ENCODE measurements at regions not wholly inside any gene's neighbourhood (a gene's known extent, or its start where the extent isn't known, plus 50 kb on each side); places are given as distances from the start of the nearest gene placed in this dataset.

DNA sequence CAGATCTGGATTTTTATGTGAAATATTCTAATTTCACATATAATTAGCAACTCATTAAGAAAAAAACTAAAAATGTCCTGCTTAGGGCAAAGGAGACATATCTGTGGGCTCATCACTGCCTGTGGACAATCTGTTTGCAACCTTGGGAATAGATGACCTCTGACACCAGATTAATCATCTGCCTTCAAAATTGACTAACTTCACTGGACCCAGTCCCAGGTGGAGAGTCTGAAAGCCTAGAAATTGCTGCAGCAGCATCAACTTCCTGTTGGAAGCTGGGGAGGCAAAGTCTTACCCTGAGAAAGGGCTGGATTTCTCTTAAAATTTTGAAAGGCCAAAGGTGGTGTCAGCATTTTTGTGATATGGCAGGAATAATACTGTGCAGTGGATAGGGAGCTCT is 76.3 kb upstream of the TNC start:
- Histone ChIP-seq H3K9me3 (replicated peaks; ENCODE audit: control insufficient read depth, low read depth, low read length) (peaks cover 3% of the 10 kb centered on the region), H3K36me3 (ENCODE audit: control insufficient read depth, insufficient read depth, low read length) (no peaks in the 10 kb centered on the region), H3K4me3 (ENCODE audit: low read length) (no peak overlapping the region), H3K4me1 (ENCODE audit: control insufficient read depth, insufficient read depth, low read length) (peaks cover 18% of the 10 kb centered on the region), H3K27me3 (ENCODE audit: control insufficient read depth, insufficient read depth, low read length) (no peaks in the 10 kb centered on the region), H3K27ac (ENCODE audit: low read length) (no peak overlapping the region)
- no peak for DNase-seq

DNA sequence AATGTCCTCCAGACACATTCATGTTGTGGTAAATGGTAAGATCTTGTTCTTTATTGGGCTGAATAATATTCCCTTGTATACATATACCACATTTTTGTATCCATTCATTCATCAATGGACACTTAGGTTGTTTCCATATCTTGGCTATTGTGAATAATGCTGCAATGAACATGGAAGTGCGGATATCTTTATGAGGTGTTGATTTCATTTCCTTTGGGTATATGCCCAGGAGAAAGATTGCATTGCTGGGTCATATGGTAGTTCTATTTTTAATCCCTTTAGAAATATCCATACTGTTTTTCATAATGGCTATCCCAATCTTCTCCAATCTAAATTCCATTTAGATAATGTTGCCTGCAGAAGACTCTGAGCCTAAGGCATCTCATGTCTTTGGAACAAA is 78.0 kb upstream of the TNC start:
- no peaks in the 10 kb centered on the region for H3K36me3 ChIP-seq (ENCODE audit: control insufficient read depth, insufficient read depth, low read length)
- no peak for DNase-seq
- WGBS (ENCODE audit: insufficient coverage): no CpG with 5 or more reads among the region's 1 CpG
- H3K9me3 ChIP-seq (replicated peaks; ENCODE audit: control insufficient read depth, low read depth, low read length): peaks cover under 1% of the 10 kb centered on the region
- H3K4me3 ChIP-seq (ENCODE audit: low read length): no peak overlapping the region
- H3K27me3 ChIP-seq (ENCODE audit: control insufficient read depth, insufficient read depth, low read length): no peaks in the 10 kb centered on the region
- no peak overlapping the region for H3K27ac ChIP-seq (ENCODE audit: low read length)
- peaks cover 18% of the 10 kb centered on the region for H3K4me1 ChIP-seq (ENCODE audit: control insufficient read depth, insufficient read depth, low read length)

DNA sequence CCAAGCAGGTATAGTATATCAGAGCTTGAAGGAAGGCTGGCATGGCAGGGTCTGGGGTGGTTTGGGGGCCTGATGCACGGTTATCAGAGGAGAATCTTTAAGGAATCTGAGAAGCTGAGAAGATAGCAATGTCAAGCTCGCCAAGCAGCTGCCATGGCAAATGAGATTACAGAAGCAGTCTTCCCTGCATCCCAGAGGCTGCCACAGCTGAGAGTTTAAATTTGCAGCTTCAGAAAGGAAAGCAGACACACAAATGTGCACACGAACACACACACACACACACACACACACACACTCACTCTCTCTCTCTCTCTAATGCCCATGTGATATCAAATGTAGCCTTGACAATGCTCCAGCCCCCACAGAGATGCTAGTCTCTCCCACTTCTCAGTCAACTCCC is 79.0 kb upstream of the TNC start:
- H3K9me3 ChIP-seq (replicated peaks; ENCODE audit: control insufficient read depth, low read depth, low read length): no peaks in the 10 kb centered on the region
- peaks cover 15% of the 10 kb centered on the region for H3K4me1 ChIP-seq (ENCODE audit: control insufficient read depth, insufficient read depth, low read length)
- no peak overlapping the region for H3K27ac ChIP-seq (ENCODE audit: low read length)
- peak; percentile 39 for DNase-seq
- 73% methylated on average over 2 of the region's 3 CpGs for WGBS (ENCODE audit: insufficient coverage)
- H3K36me3 ChIP-seq (ENCODE audit: control insufficient read depth, insufficient read depth, low read length): no peaks in the 10 kb centered on the region
- H3K27me3 ChIP-seq (ENCODE audit: control insufficient read depth, insufficient read depth, low read length): no peaks in the 10 kb centered on the region
- no peak overlapping the region for H3K4me3 ChIP-seq (ENCODE audit: low read length)

DNA sequence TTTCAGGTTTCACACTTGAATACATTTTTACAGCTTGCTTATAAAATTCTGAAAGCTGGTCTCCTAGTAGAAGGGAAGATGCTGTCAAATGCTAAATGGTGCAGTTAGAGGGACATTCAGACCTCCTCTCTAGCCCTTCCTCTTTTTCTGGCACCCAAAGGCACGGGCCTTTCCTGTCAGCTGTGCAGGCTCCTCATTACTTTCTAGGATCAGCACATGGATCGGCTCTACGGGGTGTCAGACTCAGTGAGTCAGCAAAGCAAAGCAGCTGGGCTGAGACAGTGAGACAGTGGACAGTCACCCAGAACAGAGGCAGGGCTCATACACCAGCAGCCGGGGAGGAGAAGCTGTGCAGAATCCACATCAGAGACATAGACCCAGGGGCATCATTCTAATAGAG is 80.0 kb upstream of the TNC start:
- H3K36me3 ChIP-seq (ENCODE audit: control insufficient read depth, insufficient read depth, low read length): no peaks in the 10 kb centered on the region
- peaks cover 16% of the 10 kb centered on the region for H3K4me1 ChIP-seq (ENCODE audit: control insufficient read depth, insufficient read depth, low read length)
- WGBS (ENCODE audit: insufficient coverage): 18% methylated on average over 2 of the region's 4 CpGs
- DNase-seq: peak; percentile 81
- H3K9me3 ChIP-seq (replicated peaks; ENCODE audit: control insufficient read depth, low read depth, low read length): no peaks in the 10 kb centered on the region
- H3K27ac ChIP-seq (ENCODE audit: low read length): no peak overlapping the region
- no peaks in the 10 kb centered on the region for H3K27me3 ChIP-seq (ENCODE audit: control insufficient read depth, insufficient read depth, low read length)
- no peak overlapping the region for H3K4me3 ChIP-seq (ENCODE audit: low read length)

DNA sequence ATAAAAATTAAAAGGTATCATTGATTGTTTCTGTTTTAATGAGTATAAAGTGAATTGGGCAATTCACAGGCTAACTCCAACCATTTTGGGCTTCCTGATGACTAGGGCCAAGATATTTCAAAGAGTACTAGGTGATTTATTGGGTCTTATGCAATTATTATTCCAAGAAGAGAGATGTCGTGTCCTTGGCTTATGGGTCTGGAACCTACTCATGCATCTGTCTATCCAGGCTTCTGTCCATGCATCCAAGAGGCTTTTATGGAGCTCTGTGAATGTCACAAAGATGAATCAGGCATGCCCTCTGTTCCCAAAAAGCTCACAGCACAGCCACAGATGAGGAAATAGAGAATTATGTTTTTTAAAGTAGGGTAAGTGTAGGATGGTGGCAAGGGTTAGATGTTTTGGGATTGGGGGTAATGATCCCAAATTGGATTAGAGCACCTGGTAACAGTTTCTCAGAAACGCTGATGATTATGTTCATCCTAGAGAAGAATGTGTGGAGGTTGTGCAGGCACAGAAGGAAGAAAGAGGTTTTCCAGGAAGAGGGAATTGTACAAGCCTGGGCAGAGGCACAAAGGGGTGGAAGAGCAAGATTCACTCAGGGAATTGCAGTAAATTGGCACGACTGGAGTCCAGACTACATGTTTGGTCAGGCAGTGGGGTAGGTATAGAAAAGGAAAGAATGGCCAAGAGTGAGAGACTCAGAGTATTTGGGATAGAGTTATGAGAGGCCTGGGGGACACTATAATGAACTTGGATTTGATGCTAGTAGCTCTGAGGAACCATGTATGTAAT is 83.0 kb upstream of the TNC start:
- Histone ChIP-seq H3K27ac (ENCODE audit: low read length) (no peak overlapping the region), H3K4me3 (ENCODE audit: low read length) (no peak overlapping the region), H3K4me1 (ENCODE audit: control insufficient read depth, insufficient read depth, low read length) (peaks cover 19% of the 10 kb centered on the region), H3K36me3 (ENCODE audit: control insufficient read depth, insufficient read depth, low read length) (no peaks in the 10 kb centered on the region), H3K27me3 (ENCODE audit: control insufficient read depth, insufficient read depth, low read length) (no peaks in the 10 kb centered on the region), H3K9me3 (replicated peaks; ENCODE audit: control insufficient read depth, low read depth, low read length) (no peaks in the 10 kb centered on the region)
- 38% methylated on average over 2 of the region's 3 CpGs for WGBS (ENCODE audit: insufficient coverage)
- no peak for DNase-seq

DNA sequence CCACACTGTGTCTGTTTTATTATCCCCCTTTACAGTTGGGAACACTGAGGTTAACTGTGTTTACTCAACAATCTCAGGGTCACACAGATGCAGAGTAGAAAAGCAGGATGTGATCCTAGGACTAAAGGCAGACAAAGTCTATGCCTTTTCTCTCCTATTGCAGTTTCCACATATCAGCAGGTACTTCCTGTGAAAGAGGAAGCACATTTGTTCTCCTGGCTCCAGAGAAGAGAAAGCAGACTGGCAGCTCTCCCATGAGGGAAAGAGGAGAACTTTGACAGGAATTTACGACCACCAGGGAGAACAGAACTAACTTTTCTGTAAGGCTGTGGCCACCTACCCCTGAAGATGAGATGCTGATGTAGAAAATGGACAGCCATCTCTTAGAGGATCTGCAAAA is 84.2 kb upstream of the TNC start:
- no CpG with 5 or more reads among the region's 1 CpG for WGBS (ENCODE audit: insufficient coverage)
- no peak overlapping the region for H3K27ac ChIP-seq (ENCODE audit: low read length)
- H3K27me3 ChIP-seq (ENCODE audit: control insufficient read depth, insufficient read depth, low read length): no peaks in the 10 kb centered on the region
- no peaks in the 10 kb centered on the region for H3K9me3 ChIP-seq (replicated peaks; ENCODE audit: control insufficient read depth, low read depth, low read length)
- no peaks in the 10 kb centered on the region for H3K36me3 ChIP-seq (ENCODE audit: control insufficient read depth, insufficient read depth, low read length)
- no peak overlapping the region for H3K4me3 ChIP-seq (ENCODE audit: low read length)
- DNase-seq: no peak
- H3K4me1 ChIP-seq (ENCODE audit: control insufficient read depth, insufficient read depth, low read length): peaks cover 13% of the 10 kb centered on the region

DNA sequence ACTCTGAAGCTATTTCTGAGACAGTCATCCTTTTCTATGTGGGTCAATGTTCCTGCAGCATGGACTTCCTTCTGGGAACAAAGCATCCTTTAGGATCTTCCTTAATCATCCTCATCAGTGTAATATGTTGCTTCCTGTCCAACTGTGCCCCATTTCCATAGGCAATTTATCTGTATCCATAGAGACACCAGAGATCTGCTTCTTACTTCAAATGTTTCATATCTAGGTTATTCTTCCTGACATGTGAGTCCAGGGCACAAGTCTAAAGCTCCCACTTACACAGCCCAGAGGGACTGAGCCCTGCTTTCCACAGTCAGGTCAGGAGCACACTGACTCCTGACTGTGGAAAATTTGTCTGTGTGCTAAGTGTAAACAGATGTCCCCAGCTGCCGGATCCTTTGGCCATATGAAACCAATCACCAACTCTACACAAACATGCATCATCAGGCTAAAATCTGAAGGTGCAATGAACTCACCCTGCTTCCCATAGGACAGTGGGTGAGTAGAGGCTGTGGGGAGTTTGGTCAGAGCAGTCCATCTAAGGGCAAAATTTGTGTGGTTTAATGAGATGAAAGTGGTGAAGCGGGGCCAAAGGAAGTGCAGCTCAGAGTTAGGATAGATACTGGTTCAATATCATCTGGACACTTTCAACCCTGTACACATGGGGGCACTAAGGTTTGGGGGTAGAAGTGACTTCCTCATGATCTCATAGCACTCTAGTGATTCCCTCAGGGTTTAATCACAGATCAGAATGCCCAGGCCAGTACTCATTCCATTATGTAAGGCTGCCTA is 85.2 kb upstream of the TNC start:
- peak; percentile 80 for DNase-seq
- no peaks in the 10 kb centered on the region for H3K36me3 ChIP-seq (ENCODE audit: control insufficient read depth, insufficient read depth, low read length)
- no peaks in the 10 kb centered on the region for H3K27me3 ChIP-seq (ENCODE audit: control insufficient read depth, insufficient read depth, low read length)
- no peak overlapping the region for H3K4me3 ChIP-seq (ENCODE audit: low read length)
- H3K9me3 ChIP-seq (replicated peaks; ENCODE audit: control insufficient read depth, low read depth, low read length): no peaks in the 10 kb centered on the region
- no CpG with 5 or more reads among the region's 2 CpGs for WGBS (ENCODE audit: insufficient coverage)
- peaks cover 11% of the 10 kb centered on the region for H3K4me1 ChIP-seq (ENCODE audit: control insufficient read depth, insufficient read depth, low read length)
- H3K27ac ChIP-seq (ENCODE audit: low read length): no peak overlapping the region

DNA sequence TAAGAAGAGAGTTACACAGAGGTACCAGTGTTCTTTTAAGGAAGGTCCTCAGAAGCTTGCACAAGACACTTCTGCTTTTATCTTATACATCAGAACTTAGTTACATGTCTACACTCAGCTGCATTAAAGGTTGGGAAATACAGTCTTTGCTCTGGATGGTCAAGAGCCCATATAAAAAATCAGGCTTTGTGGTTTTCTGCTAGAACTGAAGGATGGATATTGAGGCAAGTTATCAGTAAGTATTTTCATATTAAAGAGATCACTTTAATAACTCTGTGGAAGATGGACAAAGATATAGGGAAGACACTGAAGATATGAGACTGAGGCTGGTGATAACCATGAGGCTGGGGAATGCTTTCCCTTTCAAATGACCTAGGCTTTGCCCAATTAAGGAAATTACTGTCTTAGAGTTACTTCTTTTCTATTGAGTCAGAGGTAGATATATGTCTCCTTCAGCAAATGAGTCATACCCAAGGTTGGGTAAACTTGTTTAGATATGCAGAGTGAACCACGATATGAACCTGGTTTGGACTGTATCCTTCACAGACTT is 87.0 kb upstream of the TNC start:
- Histone ChIP-seq H3K9me3 (replicated peaks; ENCODE audit: control insufficient read depth, low read depth, low read length) (no peaks in the 10 kb centered on the region), H3K27ac (ENCODE audit: low read length) (no peak overlapping the region), H3K27me3 (ENCODE audit: control insufficient read depth, insufficient read depth, low read length) (no peaks in the 10 kb centered on the region), H3K36me3 (ENCODE audit: control insufficient read depth, insufficient read depth, low read length) (no peaks in the 10 kb centered on the region), H3K4me3 (ENCODE audit: low read length) (no peak overlapping the region), H3K4me1 (ENCODE audit: control insufficient read depth, insufficient read depth, low read length) (peaks cover 10% of the 10 kb centered on the region)
- no peak for DNase-seq
- no CpG with 5 or more reads among the region's 1 CpG for WGBS (ENCODE audit: insufficient coverage)

DNA sequence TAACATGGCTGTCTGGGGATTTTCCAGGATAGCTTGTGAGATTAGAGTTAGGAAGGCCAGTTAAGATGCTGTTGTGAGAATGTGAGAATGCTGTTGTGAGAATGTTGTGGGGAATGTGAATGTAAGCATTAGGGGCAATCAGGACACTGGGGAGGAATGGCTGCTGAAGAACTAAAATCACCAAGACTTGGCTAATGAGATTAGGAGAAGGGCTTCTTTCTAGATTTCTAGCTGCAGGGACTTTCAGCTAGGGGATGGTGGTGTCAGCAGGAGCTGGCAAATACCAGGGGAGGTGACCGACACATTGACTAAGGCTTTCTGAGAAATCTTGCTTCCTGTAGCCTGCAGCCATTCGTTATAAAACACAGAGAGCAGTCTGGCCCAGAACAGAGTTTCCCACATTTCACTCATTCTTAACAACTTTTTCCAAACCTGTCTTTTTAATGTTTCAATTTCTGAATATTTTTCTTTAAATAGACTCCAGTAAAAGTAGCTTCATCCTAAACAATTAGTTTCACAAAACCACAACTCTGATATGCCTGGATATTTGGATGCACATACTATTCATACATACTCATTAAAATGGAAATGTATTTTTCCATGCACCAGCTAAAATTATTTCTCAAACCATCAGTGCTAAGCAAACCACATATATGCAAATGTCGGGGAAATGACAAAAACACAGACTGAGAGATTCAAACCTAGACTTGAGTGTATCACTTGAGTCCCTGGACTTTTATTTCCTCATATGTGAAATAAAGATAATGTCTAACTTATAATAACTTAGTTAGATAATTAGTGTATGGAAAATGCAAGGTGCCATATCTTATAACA is 89.3 kb upstream of the TNC start:
- Histone ChIP-seq H3K36me3 (ENCODE audit: control insufficient read depth, insufficient read depth, low read length) (no peaks in the 10 kb centered on the region), H3K9me3 (replicated peaks; ENCODE audit: control insufficient read depth, low read depth, low read length) (no peaks in the 10 kb centered on the region), H3K27me3 (ENCODE audit: control insufficient read depth, insufficient read depth, low read length) (no peaks in the 10 kb centered on the region), H3K4me3 (ENCODE audit: low read length) (no peak overlapping the region), H3K4me1 (ENCODE audit: control insufficient read depth, insufficient read depth, low read length) (peaks cover 15% of the 10 kb centered on the region), H3K27ac (ENCODE audit: low read length) (no peak overlapping the region)
- no peak for DNase-seq
- 60% methylated on average over 1 of the region's 3 CpGs for WGBS (ENCODE audit: insufficient coverage)

DNA sequence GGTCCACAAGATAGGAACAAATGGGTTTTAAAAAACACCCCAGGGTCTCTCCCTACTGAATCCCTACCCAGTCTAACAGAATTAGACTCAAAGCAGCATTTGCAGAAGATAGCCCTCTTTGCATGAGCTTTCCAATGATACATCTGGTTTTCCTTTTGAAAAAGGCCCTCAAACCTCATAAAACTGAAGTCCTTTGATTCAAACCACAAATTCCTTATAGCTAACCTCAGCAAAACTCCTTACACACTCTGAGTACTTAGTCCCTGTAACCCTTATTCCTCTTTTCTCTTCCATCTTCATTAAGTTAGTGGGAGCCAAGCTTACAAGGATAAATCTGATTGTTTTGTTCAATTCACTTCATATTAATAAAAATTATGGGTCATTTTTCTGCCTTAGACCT is 90.5 kb upstream of the TNC start:
- no peak overlapping the region for H3K4me3 ChIP-seq (ENCODE audit: low read length)
- no peaks in the 10 kb centered on the region for H3K27me3 ChIP-seq (ENCODE audit: control insufficient read depth, insufficient read depth, low read length)
- DNase-seq: peak; percentile 58
- H3K36me3 ChIP-seq (ENCODE audit: control insufficient read depth, insufficient read depth, low read length): no peaks in the 10 kb centered on the region
- H3K9me3 ChIP-seq (replicated peaks; ENCODE audit: control insufficient read depth, low read depth, low read length): no peaks in the 10 kb centered on the region
- no peak overlapping the region for H3K27ac ChIP-seq (ENCODE audit: low read length)
- peaks cover 6% of the 10 kb centered on the region for H3K4me1 ChIP-seq (ENCODE audit: control insufficient read depth, insufficient read depth, low read length)

Data from muscle of leg (tissue), 3 donors.